Thyroid gland (tissue), 4 donors: ENCODE measurements at regions not wholly inside any gene's neighbourhood (a gene's known extent, or its start where the extent isn't known, plus 50 kb on each side); places are given as distances from the start of the nearest gene placed in this dataset.

Experiments
- POLR2A ChIP-seq, 2 donors: fragments of 450-650 bp; IDR thresholded peaks; one replicate each; pipeline ENCODE4 v1.6.1; 2017; ENCODE audit warnings: antibody characterized with exemption in 2 of 2, mild to moderate bottlenecking in 2 of 2, moderate library complexity in 1 of 2
- TF ChIP-seq, protein P1 (sequence below), 6 experiments: fragments of 200-600 bp in 3 of 6; fragments of 450-650 bp in 3 of 6; sonication (generic) in 3 of 6; IDR thresholded peaks; one replicate each; pipeline ENCODE4 v1.5.1; 2016 to 2019; ENCODE audit warnings: antibody characterized with exemption in 6 of 6, mild to moderate bottlenecking in 2 of 6, inconsistent platforms in 1 of 6, moderate library complexity in 1 of 6

DNA sequence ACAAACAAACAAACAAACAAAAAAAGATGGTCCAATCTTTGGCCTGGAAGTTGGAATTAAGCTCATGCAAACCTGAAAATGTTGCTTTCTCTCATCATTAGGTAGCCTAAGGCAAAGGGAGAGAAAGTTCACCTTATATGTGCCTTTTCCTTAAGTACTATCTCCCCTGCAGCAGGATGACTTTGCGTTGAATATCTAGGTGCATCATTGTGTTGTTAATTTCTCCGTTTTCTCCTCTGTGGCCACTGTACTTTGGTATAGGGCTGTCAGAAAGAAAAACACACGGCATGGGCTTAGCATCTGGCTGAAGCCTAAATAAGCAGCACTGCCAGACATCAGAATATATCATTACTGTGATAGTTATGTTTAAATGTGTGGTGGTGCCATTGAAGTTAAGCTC lies 345.5 kb downstream of the BCAT1 start:
- TF ChIP-seq, protein P1, sequence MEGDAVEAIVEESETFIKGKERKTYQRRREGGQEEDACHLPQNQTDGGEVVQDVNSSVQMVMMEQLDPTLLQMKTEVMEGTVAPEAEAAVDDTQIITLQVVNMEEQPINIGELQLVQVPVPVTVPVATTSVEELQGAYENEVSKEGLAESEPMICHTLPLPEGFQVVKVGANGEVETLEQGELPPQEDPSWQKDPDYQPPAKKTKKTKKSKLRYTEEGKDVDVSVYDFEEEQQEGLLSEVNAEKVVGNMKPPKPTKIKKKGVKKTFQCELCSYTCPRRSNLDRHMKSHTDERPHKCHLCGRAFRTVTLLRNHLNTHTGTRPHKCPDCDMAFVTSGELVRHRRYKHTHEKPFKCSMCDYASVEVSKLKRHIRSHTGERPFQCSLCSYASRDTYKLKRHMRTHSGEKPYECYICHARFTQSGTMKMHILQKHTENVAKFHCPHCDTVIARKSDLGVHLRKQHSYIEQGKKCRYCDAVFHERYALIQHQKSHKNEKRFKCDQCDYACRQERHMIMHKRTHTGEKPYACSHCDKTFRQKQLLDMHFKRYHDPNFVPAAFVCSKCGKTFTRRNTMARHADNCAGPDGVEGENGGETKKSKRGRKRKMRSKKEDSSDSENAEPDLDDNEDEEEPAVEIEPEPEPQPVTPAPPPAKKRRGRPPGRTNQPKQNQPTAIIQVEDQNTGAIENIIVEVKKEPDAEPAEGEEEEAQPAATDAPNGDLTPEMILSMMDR (IDR thresholded peaks at IDR 0.05): no peak
- no peak for TF ChIP-seq POLR2A (IDR thresholded peaks at IDR 0.05)
